Colonic mucosa (tissue), 4 donors: ENCODE measurements at regions not wholly inside any gene's neighbourhood (a gene's known extent, or its start where the extent isn't known, plus 50 kb on each side); places are given as distances from the start of the nearest gene placed in this dataset.

Experiments used
- DNase-seq: peaks from one replicate; pipeline ENCODE4 v3.0.0-alpha.2; 2020
- H3K27ac ChIP-seq: fragments of 200-600 bp; one replicate; pipeline ENCODE4 v1.8.0; 2021
- H3K27me3 ChIP-seq: fragments of 200-600 bp; one replicate; pipeline ENCODE4 v1.8.0; 2021
- H3K36me3 ChIP-seq: fragments of 200-600 bp; one replicate; pipeline ENCODE4 v1.8.0; 2021
- H3K4me1 ChIP-seq: fragments of 200-600 bp; one replicate; pipeline ENCODE4 v1.8.0; 2021; ENCODE audit warnings: mild to moderate bottlenecking
- H3K4me3 ChIP-seq: fragments of 200-600 bp; one replicate; pipeline ENCODE4 v1.8.0; 2021
- H3K9ac ChIP-seq, 2 donors: one replicate each; pipeline ENCODE4 v1.7.0; 2013; ENCODE audit warnings: control low read depth in 2 of 2, low read depth in 2 of 2, low read length in 2 of 2
- H3K9me3 ChIP-seq: fragments of 200-600 bp; one replicate; pipeline ENCODE4 v1.8.0; 2021
- CTCF ChIP-seq: fragments of 200-600 bp; IDR thresholded peaks from one replicate; pipeline ENCODE4 v1.8.0; 2022; ENCODE audit warnings: antibody characterized with exemption, mild to moderate bottlenecking
- intact Hi-C: fragments of 100-400 bp; cut with DNase I; formaldehyde crosslinking; loops from one replicate; pipeline ENCODE4 v1.14.1; 2022
- donor health status: healthy.
- donor health status: DM: no; HTN: no; CAD: no.
- donor health status: DM: no; HTN: no; CAD: no.

GRCh38 chr13:67623630-67624029 is 393.5 kb upstream of the PCDH9 start:
- DNase-seq: no peak
- intact Hi-C loops: no loop called here

GRCh38 chr13:67620665-67621064 is 390.5 kb upstream of the PCDH9 start:
- DNase-seq: no peak
- Histone ChIP-seq H3K9ac (no peak overlapping the region), H3K27me3 (no peaks in the 10 kb centered on the region), H3K4me3 (no peak overlapping the region), H3K27ac (no peak overlapping the region), H3K4me1 (no peaks in the 10 kb centered on the region), H3K9me3 (no peaks in the 10 kb centered on the region), H3K36me3 (no peaks in the 10 kb centered on the region)
- intact Hi-C loops: no loop called here
- no peak for TF ChIP-seq CTCF

More at GRCh38 chr13:67623630-67624029, 393.5 kb upstream of the PCDH9 start:
- no peak overlapping the region for H3K27ac ChIP-seq
- no peaks in the 10 kb centered on the region for H3K27me3 ChIP-seq
- no peaks in the 10 kb centered on the region for H3K4me1 ChIP-seq
- no peak overlapping the region for H3K4me3 ChIP-seq
- no peaks in the 10 kb centered on the region for H3K36me3 ChIP-seq
- H3K9me3 ChIP-seq: no peaks in the 10 kb centered on the region
- no peak for TF ChIP-seq CTCF
- H3K9ac ChIP-seq: no peak overlapping the region

GRCh38 chr13:67619995-67620380 is 389.9 kb upstream of the PCDH9 start:
- no peak overlapping the region for H3K27ac ChIP-seq
- TF ChIP-seq CTCF: no peak
- H3K4me1 ChIP-seq: no peaks in the 10 kb centered on the region
- H3K4me3 ChIP-seq: no peak overlapping the region
- no peaks in the 10 kb centered on the region for H3K27me3 ChIP-seq
- no peak for DNase-seq
- intact Hi-C loops: no loop called here
- H3K9me3 ChIP-seq: no peaks in the 10 kb centered on the region
- H3K9ac ChIP-seq: no peak overlapping the region
- no peaks in the 10 kb centered on the region for H3K36me3 ChIP-seq

- no peak for DNase-seq
- Histone ChIP-seq H3K4me1 (no peaks in the 10 kb centered on the region), H3K27ac (no peak overlapping the region), H3K4me3 (no peak overlapping the region), H3K36me3 (no peaks in the 10 kb centered on the region), H3K9ac (no peak overlapping the region), H3K9me3 (no peaks in the 10 kb centered on the region), H3K27me3 (no peaks in the 10 kb centered on the region)
- no peak for TF ChIP-seq CTCF
- intact Hi-C loops: no loop called here
Observed at GRCh38 chr13:67619351-67619994, 389.3 kb upstream of the PCDH9 start.

- no peaks in the 10 kb centered on the region for H3K9me3 ChIP-seq
- H3K36me3 ChIP-seq: no peaks in the 10 kb centered on the region
- no peaks in the 10 kb centered on the region for H3K27me3 ChIP-seq
- no peak overlapping the region for H3K4me3 ChIP-seq
- no peak for DNase-seq
- H3K4me1 ChIP-seq: no peaks in the 10 kb centered on the region
- no peak for TF ChIP-seq CTCF
- intact Hi-C loops: no loop called here
- H3K9ac ChIP-seq: no peak overlapping the region
- H3K27ac ChIP-seq: no peak overlapping the region
Observed at GRCh38 chr13:67614579-67614978, 384.4 kb upstream of the PCDH9 start.
